ENCODE measurements at regions not wholly inside any gene's neighbourhood (a gene's known extent, or its start where the extent isn't known, plus 50 kb on each side); places are given as distances from the start of the nearest gene placed in this dataset.

GRCh38 chr10:129280155-129280502 is 186.9 kb upstream of the MGMT start:
- TF ChIP-seq, protein P1, sequence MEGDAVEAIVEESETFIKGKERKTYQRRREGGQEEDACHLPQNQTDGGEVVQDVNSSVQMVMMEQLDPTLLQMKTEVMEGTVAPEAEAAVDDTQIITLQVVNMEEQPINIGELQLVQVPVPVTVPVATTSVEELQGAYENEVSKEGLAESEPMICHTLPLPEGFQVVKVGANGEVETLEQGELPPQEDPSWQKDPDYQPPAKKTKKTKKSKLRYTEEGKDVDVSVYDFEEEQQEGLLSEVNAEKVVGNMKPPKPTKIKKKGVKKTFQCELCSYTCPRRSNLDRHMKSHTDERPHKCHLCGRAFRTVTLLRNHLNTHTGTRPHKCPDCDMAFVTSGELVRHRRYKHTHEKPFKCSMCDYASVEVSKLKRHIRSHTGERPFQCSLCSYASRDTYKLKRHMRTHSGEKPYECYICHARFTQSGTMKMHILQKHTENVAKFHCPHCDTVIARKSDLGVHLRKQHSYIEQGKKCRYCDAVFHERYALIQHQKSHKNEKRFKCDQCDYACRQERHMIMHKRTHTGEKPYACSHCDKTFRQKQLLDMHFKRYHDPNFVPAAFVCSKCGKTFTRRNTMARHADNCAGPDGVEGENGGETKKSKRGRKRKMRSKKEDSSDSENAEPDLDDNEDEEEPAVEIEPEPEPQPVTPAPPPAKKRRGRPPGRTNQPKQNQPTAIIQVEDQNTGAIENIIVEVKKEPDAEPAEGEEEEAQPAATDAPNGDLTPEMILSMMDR (IDR thresholded peaks at IDR 0.05; ENCODE audit: low read depth, low read length, poor library complexity, severe bottlenecking), result no peak
- TF ChIP-seq EZH2phosphoT487 (IDR thresholded peaks at IDR 0.05; ENCODE audit: borderline replicate concordance, low read length), result no peak

Measured in DOHH2 (cell line).